NCI-H2107 treated with DMSO at 0.1 percent for 48 hours (cell line): ENCODE measurements at regions not wholly inside any gene's neighbourhood (a gene's known extent, or its start where the extent isn't known, plus 50 kb on each side); places are given as distances from the start of the nearest gene placed in this dataset.

Experiments
- DNase-seq: peaks from one replicate; lab custom pipeline; 2025; ENCODE audit not compliant: unreplicated experiment; lab: John Stamatoyannopoulos, UW

DNA sequence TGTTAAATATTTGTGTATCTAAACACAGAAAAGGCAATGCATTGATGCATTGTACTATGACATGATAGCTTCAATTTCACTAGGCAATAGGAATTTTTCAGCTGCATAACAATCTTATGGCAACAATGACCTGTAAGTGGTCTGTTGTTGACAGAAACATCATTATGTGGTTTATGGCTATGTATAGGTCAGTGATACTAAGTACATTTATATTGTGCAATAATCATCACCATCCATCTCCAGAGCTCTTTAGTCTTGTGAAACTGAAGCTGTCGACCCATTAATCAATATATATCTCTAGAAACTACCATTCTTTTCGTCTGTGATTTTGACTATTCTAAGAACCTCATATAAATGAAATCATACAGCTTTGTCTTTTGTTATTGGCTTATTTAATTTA lies 200.1 kb upstream of the ZNF717 start:
- DNase-seq: no peak

DNA sequence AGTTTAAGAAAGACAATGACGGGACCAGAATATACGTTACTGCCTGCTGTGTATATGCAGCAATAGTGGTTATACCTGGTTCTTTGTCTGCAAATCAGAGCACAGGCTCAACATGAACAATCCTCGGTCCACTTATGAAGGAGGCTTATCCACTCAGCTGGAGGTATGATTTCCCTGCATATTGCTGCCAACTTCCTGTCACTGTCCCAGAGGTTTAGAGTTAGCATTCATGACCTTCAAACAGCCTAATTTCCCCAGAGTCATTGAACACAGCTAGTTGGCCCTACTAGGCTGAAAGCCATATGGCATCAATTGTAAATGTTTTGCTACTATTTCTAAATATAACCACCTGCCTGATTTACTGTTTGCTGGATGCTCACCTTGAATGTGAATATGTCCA lies 224.9 kb upstream of the ZNF717 start:
- no peak for DNase-seq

DNA sequence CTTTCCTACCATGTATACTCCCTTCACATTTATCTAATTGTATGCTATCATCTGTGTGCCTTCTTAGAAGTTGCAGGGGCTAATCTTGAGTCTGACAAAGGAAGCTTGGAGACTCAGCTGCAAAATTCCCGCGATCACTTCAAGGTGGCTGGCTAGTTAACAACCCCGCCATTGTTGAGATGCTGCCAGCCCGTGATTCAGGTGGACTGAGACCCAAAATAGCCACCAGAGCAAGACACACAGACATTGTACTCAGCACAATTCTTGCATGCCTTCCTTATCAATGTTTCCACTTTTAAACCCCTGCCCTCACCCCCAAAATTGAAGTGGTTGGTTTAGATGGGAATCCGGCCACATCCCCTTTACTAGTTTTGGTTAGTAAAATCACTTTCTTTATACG lies 225.8 kb upstream of the ZNF717 start:
- DNase-seq: no peak

DNA sequence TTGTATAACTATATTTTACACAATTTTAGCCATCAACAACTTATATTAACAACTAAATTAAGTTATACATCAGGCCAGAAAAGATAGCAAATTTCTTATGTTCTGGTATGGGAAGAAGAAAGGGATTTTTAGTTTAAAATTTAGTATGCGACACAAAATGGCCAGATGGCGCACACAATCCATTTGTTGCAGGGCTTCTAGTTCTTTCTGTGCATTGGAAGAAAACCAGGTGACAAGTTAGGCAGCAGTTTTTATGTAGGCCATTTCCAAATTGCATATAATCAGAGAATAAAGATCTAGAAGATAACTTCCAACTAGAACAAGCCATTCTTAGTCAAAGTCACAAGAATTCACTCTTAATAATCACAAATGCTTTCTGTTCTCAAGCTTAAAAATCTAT lies 230.1 kb upstream of the ZNF717 start:
- no peak for DNase-seq

DNA sequence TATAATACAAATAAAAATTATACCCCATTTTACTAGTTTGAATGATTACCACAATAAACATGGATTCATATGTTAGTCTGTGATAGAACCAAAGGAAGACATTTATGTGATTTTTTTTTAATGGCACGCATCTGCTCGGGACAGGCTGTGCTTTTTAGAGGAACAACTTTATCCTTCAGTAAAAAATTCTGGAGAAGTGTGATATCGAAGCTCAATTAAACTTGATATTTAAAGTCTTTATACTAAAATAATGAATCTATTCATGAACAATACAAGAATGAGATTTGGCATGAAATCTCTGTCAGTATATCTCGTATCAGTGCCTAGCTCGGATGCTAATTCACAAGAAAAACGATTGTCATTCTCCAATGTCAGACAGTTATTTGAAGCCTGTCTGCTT lies 230.8 kb upstream of the ZNF717 start:
- no peak for DNase-seq

DNA sequence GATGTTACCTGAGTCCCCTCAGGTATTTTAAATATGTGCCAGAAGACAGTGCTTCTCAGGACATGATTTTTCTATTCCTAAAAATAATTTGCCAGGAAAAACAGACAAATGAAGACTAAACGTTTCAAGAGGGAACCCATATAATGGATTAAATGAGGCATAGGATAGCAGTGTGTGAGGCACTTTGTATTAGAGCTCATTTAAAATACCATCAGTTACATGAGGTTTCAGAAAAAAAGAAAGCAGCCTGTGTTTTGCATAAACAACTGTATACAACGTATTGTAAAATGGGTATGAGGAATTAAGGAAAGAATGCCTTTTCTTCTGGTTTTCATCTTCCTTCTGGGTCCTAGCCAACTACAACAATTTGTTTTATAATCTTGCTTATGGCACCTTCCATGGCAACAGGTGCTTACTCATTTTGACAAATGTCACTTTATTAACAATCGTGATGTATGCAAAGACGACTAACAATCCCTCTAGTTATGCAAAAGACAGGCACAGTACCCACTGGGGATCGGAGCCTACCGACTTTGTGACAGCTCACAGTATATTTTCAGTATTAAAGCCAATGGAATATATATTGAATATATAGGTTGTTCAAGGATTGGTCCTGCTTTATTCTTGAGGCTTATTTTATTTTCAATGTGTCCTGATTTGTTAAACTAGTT lies 231.6 kb upstream of the ZNF717 start:
- no peak for DNase-seq

DNA sequence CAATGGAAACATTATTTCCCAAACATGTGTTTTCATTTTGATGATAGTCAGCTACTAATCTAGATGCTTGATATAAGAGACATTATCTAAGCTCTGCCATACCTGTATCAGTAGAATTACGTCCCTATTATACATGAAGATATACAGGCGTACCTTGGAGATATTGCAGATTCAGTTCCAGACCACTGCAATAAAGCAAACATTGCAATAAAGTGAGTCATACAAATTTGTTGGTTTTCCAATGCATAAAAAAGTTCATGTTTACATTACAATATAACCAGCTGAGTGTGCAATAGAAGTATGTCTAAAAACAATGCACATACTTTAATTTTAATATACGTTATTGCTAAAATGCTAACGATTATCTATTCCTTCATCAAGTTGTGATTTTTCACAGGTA lies 236.0 kb upstream of the ZNF717 start:
- DNase-seq: no peak

DNA sequence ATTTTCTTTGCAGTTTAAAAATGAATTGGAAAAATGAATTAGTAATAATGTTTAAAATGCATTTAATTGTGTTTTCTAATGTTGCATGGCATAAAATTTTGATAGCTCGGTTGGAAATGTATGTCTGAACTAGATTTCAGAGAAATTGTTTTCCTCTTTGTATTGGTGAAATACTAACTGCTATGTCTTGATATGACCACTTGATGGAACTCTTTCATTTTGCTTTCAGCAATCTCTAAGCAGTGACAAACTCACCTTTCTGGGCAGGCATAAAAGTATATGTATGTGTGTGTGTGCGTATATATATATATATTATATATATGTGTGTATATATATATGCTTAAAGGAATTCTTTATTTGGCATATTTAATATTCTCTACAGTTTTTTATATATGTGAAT lies 239.3 kb upstream of the ZNF717 start:
- DNase-seq: peak; percentile 3

DNA sequence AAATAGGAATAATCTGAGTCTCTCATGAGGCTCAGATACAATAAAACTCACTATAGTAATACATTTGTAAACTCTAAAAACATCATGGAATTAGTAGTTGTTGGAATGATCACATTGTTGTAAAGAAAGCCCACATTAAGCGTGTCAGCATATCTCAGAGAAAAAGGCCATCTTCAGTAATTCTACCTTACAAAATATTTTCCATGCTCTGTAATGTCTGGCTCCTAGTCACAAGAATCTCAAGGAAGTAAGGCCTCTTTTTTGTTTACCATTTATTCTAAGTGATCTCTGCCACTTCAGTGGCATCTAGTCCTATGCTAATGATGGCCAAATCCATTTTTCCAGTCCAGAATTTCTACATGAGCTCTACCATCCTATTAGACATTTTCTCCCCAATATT lies 240.2 kb upstream of the ZNF717 start:
- no peak for DNase-seq

DNA sequence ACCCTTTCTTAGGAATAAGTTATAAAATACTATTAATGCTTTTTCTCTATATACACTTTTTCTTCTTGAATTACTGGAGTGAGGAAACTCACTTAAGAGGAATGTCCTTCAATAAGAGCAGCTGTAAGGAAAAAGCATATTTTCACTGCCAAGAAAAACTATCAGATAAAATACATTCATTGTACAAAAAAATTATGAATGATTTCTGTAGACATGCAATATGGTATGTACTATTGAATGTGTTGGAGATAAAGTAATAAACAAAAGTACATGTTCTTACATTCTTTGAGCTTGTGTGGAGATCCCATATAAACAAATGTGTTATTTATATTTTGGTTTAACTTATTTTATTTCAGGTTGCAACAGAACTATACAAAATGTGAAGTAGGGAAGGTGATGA lies 241.0 kb upstream of the ZNF717 start:
- DNase-seq: no peak

DNA sequence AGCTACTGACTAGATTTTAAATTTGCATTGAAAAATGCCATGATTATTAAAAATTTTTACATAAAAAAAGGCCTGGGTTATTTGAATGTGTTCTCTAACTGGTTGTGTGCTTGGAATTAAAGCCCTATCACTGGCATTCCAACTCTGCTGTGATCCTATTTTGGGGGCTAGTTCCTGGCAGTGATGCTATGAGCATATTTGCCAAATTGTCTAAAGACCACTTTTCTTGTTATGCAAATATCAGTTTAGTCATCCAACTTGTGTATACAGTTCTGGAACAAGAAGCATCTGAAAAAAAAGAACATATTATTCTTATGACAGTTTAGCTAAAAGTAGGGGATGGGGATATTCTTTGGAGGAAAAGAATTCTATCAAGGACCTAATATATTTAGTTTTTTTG lies 243.4 kb upstream of the ZNF717 start:
- no peak for DNase-seq

DNA sequence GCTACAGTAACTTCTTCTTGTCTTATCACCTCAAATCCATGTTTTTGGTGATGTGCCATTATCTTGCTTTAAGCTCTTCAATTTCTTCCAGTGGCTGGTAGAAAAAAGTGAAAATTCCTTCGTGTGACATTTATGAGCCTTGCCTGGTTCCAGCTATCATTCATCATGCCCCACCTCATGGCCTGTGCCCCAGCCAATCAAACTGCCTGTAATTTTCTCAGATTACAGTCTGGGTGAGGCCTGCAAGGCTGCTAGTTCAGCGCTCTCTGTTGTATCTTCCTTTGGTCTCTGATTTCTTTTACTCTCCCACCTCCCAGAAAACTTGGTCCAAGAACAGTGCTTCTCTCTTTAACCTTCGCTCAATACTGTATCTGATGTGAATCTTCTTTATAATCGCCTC lies 249.3 kb upstream of the ZNF717 start:
- DNase-seq: no peak

DNA sequence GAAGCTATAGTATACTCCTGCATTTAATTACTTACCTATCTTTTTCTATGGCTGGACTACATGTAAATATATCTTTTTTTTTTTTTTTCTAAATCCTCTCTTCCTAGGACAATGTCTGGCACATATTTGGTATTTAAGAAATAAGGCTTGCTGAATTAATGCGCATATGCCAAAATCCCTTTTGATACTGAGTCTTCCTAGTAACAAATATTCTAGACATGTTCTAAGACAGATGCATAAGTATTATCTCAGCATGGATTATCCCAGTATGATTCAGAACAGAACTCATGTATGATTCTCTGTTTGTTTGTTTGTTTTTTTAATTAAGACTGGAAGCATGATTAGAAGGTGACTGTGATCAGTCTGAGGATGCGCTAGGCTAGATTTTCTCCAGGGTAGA lies 249.8 kb upstream of the ZNF717 start:
- no peak for DNase-seq

DNA sequence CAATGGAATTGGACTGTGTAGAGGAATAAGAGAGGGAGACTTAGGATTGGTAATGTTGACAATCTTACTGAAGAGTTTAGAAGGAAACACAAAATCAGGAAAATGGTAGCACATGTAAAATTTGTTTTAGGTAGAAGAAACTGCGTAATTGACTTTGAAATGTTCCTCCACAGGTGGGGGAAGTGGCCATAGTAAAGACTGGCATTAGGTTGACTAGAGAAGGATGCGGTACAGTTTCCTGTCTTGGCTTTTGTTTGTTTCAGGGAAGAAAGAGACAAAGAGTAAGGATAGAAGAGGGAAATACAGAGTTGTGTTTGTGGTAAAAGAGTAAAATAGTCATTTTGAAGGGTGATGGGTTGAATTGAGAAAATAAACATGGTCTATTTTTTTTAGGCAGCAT lies 253.6 kb upstream of the ZNF717 start:
- no peak for DNase-seq

DNA sequence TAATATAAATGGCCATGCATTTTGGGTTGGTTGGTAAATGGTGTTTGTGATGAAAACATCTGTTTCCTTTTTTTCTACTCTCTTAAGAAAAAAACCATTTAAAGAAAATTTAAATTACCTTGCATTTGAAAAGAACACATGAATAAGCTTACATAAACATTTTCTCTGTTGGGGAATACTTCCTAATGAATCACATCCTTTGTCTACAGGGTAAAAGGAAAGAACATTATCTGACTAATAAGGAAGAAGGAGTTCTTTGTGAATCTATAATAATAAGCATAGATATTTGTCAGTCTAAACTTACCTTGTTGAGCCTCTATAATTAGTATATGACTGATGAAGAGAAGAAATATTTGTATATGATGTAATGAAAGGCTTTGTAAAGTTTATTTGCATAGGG lies 254.1 kb upstream of the ZNF717 start:
- no peak for DNase-seq

DNA sequence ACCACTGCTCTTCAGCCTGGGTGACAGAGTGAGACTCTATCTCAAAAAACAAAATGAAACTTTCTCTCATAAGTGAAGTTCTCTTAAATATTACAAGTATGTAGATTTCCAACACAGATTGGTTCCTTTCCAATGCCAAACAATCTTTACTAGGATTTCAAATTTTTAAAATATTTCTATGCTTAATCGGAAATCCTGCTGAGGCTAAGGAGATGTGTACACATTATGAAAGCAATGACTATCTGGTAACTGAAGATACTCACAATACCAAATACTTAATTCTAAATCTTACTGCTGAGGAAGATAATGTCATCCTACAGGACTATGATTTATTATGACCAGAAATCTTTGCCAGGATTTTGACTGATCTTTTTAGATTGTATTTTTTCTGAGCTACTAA lies 255.6 kb upstream of the ZNF717 start:
- DNase-seq: no peak

DNA sequence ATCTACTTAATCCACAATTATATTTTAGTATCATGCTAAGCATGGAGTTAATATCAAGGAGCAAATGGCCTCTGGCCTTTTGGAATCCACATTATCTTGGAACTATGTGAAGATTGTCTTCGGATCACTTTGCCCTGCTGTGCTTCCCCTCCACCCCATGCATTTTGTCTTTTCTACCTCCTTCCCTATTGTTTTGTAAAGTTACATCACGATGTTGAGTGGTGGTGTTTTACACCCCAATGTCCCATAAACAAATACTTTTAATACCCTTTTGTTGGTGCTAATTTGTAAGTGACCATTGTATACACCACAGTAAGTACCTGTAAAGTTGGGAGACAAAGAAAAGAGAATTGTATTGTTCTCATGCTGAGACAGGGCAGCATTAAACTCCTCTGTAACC lies 258.4 kb upstream of the ZNF717 start:
- DNase-seq: no peak

DNA sequence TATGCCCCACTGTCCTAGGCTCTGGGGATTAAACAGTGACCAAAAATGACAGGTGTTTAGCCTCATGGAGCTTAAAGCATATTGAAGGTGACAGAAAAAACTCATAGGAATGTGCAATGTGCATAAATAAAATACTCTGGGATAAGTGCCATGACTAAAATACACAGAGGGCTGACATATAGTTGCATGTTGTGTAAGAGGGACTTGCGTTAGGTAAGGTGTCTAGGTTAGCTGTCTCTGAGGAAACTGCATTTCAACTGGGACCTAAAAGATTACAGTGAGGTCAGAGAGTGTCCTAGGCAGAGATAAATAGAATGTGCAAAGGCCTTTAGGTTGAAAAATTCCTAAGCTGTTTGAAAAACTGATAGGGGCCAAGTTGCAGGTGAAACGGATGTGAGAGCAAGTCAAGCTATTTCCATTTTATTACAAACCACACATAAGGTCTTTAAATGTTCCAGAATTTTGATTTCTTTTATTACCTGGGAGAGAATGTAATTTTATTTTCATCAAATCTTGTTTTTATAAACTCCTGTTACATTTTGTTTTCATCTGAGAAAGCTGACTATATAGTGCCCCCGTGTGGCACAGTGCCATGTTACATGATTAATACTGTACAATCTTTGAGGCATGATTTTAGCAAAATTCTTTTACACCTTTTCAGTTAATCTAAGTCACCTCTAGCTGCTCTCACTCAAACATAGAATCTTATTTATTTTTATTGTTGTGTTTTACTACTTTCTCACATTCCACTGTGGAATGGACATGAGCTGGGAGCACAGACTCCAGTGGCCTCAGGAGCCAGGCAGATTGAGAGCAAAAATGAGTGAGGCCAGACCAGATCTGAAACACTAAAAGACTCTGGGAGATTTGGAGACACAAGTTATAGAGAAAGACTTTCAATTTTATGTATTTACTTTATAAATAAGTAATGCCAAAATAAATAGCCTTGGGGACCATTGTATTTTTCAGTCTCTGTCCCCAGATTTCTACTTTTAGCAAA lies 259.6 kb upstream of the ZNF717 start:
- peak; percentile 1 for DNase-seq

DNA sequence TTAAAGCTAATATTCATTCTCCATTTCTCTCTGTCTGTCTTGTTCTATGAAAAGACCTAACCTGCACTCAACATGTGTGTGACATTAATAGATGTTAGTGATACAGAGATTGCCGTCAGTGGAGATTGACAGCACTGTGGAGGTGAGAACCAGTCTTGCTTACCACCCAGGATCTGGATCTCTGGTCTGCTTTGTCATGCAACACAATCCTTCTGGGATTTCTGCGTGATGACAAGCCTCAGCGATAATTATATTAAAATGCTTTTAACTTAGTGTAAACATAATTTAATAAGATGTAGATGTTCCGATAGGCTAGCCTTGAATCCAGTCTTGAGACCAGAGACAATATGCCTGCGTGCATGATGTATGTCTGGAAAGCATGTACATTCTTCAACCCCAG lies 262.0 kb upstream of the ZNF717 start:
- no peak for DNase-seq

DNA sequence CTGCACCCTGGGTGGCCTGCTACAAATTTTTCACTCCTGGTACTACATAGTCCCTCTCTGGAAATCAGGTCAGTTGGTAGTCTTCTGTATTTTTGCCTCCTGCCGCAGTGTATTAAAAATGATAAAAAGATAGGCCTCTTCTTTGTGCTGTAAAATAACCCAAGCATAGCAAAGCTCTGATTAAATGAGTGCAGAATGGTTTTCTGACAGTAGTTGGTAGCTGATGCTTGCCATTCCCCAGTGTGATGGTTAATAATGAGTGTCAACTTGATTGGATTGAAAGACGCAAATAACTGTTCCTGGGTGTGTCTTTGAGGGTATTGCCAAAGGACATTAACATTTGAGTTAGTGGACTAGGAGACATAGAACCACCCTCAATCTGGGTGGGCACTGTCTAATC lies 264.4 kb upstream of the ZNF717 start:
- no peak for DNase-seq

DNA sequence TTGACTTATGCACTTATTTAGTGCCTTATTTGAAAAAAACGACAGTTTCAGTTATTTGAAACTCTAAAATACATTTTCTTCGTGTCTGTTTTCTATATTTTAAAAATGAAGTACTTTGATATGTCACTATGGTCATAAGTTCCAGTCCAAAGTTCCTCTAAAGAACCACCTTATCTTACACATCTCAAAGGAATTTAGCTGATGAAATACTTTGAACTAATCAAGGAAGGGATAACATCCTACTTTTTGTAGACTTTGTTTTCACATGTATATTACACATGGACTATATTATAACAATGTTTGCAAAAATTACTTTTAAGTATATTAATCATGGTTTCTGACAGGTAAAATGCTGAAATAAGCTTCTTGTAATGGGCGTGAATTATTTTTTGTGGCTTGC lies 265.8 kb upstream of the ZNF717 start:
- DNase-seq: no peak

DNA sequence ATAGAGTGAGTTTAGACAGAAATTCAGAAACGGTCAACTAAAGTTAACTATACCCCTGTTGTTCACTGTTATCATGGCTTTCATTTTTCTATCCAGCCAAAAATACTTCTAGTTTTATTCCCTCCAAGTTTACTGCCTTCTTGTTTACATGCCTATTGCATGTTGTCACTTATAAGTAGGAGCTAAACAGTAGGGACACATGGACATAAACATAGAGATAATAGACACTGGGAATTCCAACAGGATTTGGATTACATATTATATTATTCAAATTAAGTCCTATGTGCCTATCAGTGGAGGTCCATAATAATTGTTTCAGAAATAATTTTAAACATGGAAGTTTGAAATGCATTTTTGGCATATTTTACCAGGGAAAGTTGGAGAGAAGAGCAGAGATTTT lies 269.1 kb upstream of the ZNF717 start:
- no peak for DNase-seq

DNA sequence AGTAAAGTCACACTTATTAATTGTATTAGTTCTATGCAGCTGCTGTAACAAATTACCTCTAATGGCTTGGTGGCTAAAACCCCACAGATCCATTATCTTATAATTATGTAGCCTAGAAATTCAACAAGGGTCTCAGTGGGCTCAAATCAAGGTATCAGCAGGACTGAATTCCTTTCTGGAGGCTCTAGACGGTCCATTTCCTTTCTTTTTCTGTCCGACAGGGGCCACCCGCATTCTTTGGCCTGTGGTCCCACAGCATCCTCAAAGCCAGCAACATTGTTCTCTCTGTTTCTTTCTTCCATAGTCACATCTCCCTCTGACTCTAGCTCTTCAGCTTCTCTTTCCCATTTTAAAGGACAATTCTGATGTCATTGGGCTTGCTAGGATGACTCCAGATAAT lies 276.3 kb upstream of the ZNF717 start:
- DNase-seq: no peak
